ENCODE measurements at regions not wholly inside any gene's neighbourhood (a gene's known extent, or its start where the extent isn't known, plus 50 kb on each side); places are given as distances from the start of the nearest gene placed in this dataset.

DNA sequence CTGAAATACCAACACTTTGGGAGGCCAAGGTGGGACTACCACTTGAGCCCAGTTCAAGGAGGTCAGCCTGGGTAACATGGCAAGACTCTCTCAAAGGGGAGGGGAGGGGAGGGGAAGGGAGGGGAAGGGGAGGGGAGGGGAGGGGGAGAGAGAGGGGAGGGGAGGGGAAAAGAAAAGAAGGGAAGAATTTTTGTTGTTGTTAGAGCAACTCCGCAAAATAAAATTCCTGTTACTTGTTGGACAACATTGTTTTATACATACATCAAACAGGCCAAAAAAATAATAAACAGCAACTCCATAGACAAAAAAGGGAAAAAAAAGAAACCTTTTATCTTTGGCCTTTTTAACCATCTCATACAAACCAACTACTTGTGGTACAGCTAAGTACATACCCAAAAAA lies 57.3 kb upstream of the TRIM24 start:
- no peaks in the 10 kb centered on the region for H3K36me3 Mint-ChIP-seq (ENCODE audit: unreplicated experiment)

DNA sequence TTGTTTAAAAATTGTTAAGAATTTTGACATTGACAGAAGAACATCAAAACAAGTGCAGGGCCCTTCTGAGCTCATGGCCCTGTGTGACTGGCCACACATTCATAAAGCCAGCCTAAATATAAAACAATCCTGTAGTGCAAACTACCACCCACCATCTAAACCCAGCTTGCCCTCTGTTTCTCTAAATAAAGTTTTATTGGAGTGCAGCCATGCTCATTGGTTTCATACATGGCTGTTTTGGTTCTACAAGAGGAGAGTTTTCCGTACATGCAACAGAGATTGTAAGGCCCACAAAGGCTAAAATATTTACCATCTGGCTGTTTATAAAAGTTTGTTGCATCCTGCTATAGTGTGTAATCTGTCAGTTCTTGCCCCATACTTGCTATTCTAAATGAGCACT lies 54.6 kb upstream of the TRIM24 start:
- TF ChIP-seq, protein P1, sequence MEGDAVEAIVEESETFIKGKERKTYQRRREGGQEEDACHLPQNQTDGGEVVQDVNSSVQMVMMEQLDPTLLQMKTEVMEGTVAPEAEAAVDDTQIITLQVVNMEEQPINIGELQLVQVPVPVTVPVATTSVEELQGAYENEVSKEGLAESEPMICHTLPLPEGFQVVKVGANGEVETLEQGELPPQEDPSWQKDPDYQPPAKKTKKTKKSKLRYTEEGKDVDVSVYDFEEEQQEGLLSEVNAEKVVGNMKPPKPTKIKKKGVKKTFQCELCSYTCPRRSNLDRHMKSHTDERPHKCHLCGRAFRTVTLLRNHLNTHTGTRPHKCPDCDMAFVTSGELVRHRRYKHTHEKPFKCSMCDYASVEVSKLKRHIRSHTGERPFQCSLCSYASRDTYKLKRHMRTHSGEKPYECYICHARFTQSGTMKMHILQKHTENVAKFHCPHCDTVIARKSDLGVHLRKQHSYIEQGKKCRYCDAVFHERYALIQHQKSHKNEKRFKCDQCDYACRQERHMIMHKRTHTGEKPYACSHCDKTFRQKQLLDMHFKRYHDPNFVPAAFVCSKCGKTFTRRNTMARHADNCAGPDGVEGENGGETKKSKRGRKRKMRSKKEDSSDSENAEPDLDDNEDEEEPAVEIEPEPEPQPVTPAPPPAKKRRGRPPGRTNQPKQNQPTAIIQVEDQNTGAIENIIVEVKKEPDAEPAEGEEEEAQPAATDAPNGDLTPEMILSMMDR (IDR thresholded peaks at IDR 0.05; ENCODE audit: partially characterized antibody, unreplicated experiment), result no peak
- Mint-ChIP-seq H3K36me3 (ENCODE audit: unreplicated experiment) (no peaks in the 10 kb centered on the region), H3K4me3 (ENCODE audit: unreplicated experiment) (no peak overlapping the region), H3K27me3 (ENCODE audit: unreplicated experiment) (peaks cover 3% of the 10 kb centered on the region), H3K9me3 (ENCODE audit: unreplicated experiment) (peaks cover 2% of the 10 kb centered on the region), H3K27ac (ENCODE audit: unreplicated experiment) (no peak overlapping the region), H3K4me1 (ENCODE audit: low read depth, unreplicated experiment) (no peaks in the 10 kb centered on the region)
- DNase-seq, result no peak

More for the DNA sequence above, 57.3 kb upstream of the TRIM24 start:
- Mint-ChIP-seq H3K27me3 (ENCODE audit: unreplicated experiment) (peaks cover 3% of the 10 kb centered on the region), H3K27ac (ENCODE audit: unreplicated experiment) (no peak overlapping the region), H3K4me3 (ENCODE audit: unreplicated experiment) (no peak overlapping the region), H3K4me1 (ENCODE audit: low read depth, unreplicated experiment) (no peaks in the 10 kb centered on the region), H3K9me3 (ENCODE audit: unreplicated experiment) (peaks cover 2% of the 10 kb centered on the region)
- no peak for DNase-seq
- TF ChIP-seq, protein P1 (IDR thresholded peaks at IDR 0.05; ENCODE audit: partially characterized antibody, unreplicated experiment), result no peak

DNA sequence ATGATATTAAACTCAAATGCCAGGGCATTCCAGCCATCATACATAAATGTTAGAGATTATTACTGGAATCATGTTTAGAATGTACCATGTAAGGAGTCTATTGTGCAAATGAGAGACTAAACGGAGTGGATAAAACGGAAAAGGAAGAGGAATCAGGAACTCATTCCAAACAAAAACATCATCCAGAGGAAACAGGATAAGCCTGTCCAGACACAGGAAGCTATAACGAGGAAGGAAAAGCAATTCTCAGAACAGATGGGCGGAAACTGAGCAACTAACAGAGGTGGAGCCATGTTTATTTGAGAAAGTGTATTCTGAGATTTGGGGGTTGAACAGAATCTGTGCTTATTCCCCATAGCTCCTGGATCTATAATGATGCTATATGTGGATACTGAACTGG lies 52.3 kb upstream of the TRIM24 start:
- TF ChIP-seq, protein P1 (IDR thresholded peaks at IDR 0.05; ENCODE audit: partially characterized antibody, unreplicated experiment), result no peak
- no peak overlapping the region for H3K4me3 Mint-ChIP-seq (ENCODE audit: unreplicated experiment)
- no peak overlapping the region for H3K27ac Mint-ChIP-seq (ENCODE audit: unreplicated experiment)
- H3K9me3 Mint-ChIP-seq (ENCODE audit: unreplicated experiment), result peaks cover 2% of the 10 kb centered on the region
- no peak for DNase-seq
- H3K36me3 Mint-ChIP-seq (ENCODE audit: unreplicated experiment), result no peaks in the 10 kb centered on the region
- no peaks in the 10 kb centered on the region for H3K4me1 Mint-ChIP-seq (ENCODE audit: low read depth, unreplicated experiment)
- H3K27me3 Mint-ChIP-seq (ENCODE audit: unreplicated experiment), result peaks cover 3% of the 10 kb centered on the region
